CD14-positive monocyte (primary cell): ENCODE measurements at regions not wholly inside any gene's neighbourhood (a gene's known extent, or its start where the extent isn't known, plus 50 kb on each side); places are given as distances from the start of the nearest gene placed in this dataset.

Experiments
- DNase-seq, 3 donors: peaks; one replicate each; pipeline ENCODE4 v3.0.0-alpha.2; 2011 to 2022
- H2AFZ ChIP-seq: 2 replicates; pipeline ENCODE4 v1.6.0; 2012; ENCODE audit warnings: mild to moderate bottlenecking, low read depth, low read length, inconsistent platforms; ENCODE audit not compliant: insufficient read depth, poor library complexity, severe bottlenecking
- H3K27ac ChIP-seq, 2 donors: 1 replicate in 1 of 2; 2 replicates in 1 of 2; pipeline ENCODE4 v1.5.1; 2012 to 2013; ENCODE audit warnings: low read length in 2 of 2, control low read depth in 1 of 2, inconsistent platforms in 1 of 2, low read depth in 1 of 2, mild to moderate bottlenecking in 1 of 2
- H3K27me3 ChIP-seq, 2 donors: one replicate each; pipeline versions ENCODE4 v1.6.0 to v1.6.1; 2011 to 2013; ENCODE audit warnings: low read length in 2 of 2; ENCODE audit not compliant: control insufficient read depth in 2 of 2, insufficient read depth in 2 of 2
- H3K36me3 ChIP-seq, 2 donors: replicated peaks in 1 of 2; 1 replicate in 1 of 2; 2 replicates in 1 of 2; pipeline versions ENCODE4 v1.5.1 to v1.6.1; 2012 to 2013; ENCODE audit warnings: low read length in 2 of 2, control low read depth in 1 of 2, inconsistent platforms in 1 of 2, mild to moderate bottlenecking in 1 of 2; ENCODE audit not compliant: insufficient read depth in 2 of 2, control insufficient read depth in 1 of 2
- H3K4me1 ChIP-seq, 2 donors: 1 replicate in 1 of 2; 2 replicates in 1 of 2; pipeline versions ENCODE4 v1.5.1 to v1.6.1; 2012 to 2013; ENCODE audit warnings: low read length in 2 of 2, control low read depth in 1 of 2, inconsistent platforms in 1 of 2, mild to moderate bottlenecking in 1 of 2, moderate library complexity in 1 of 2; ENCODE audit not compliant: insufficient read depth in 2 of 2, control insufficient read depth in 1 of 2
- H3K4me2 ChIP-seq: replicated peaks from 2 replicates; pipeline ENCODE3; 2012; ENCODE audit warnings: low read length, moderate library complexity, mild to moderate bottlenecking; ENCODE audit not compliant: poor library complexity, severe bottlenecking; ENCODE audit errors: extremely low read depth
- H3K4me3 ChIP-seq, 3 experiments: fragments of 200-600 bp in 1 of 3; sonication (generic) in 1 of 3; replicated peaks in 1 of 3; 1 replicate in 2 of 3; 2 replicates in 1 of 3; pipeline ENCODE4 v1.5.1; 2011 to 2013; ENCODE audit warnings: low read length in 3 of 3, mild to moderate bottlenecking in 3 of 3, control low read depth in 2 of 3, low read depth in 2 of 3, inconsistent platforms in 1 of 3, moderate library complexity in 1 of 3
- H3K79me2 ChIP-seq: 2 replicates; pipeline ENCODE4 v1.6.0; 2012; ENCODE audit warnings: mild to moderate bottlenecking, control low read depth, inconsistent platforms, low read length, moderate library complexity; ENCODE audit not compliant: insufficient read depth
- H3K9ac ChIP-seq: 2 replicates; pipeline ENCODE4 v1.6.0; 2017; ENCODE audit warnings: low read length, mild to moderate bottlenecking; ENCODE audit not compliant: insufficient read depth, poor library complexity, severe bottlenecking
- H3K9me3 ChIP-seq, 2 donors: replicated peaks in 1 of 2; 1 replicate in 1 of 2; 2 replicates in 1 of 2; pipeline versions ENCODE4 v1.5.1 to v1.6.1; 2012 to 2013; ENCODE audit warnings: low read length in 2 of 2, control low read depth in 1 of 2; ENCODE audit not compliant: control insufficient read depth in 1 of 2, insufficient read depth in 1 of 2
- H4K20me1 ChIP-seq: 2 replicates; pipeline ENCODE4 v1.6.0; 2012; ENCODE audit warnings: mild to moderate bottlenecking, low read length, control low read depth, moderate library complexity; ENCODE audit not compliant: insufficient read depth
- H3K27ac Mint-ChIP-seq, 7 donors: one replicate each; pipeline ENCODE4 v1.8.0; 2020; ENCODE audit warnings: mild to moderate bottlenecking in 7 of 7, mixed read lengths in 7 of 7, moderate library complexity in 6 of 7, inconsistent platforms in 2 of 7
- H3K27me3 Mint-ChIP-seq, 3 donors: one replicate each; pipeline ENCODE4 v1.8.0; 2021 to 2022; ENCODE audit warnings: low read depth in 3 of 3, mild to moderate bottlenecking in 3 of 3, mixed read lengths in 3 of 3, moderate library complexity in 3 of 3, inconsistent platforms in 1 of 3
- H3K36me3 Mint-ChIP-seq, 2 donors: one replicate each; pipeline ENCODE4 v1.8.0; 2020; ENCODE audit warnings: mixed read lengths in 2 of 2, inconsistent platforms in 1 of 2, mild to moderate bottlenecking in 1 of 2
- H3K4me1 Mint-ChIP-seq: one replicate; pipeline ENCODE4 v1.8.0; 2020; ENCODE audit warnings: mild to moderate bottlenecking, mixed read lengths
- H3K4me3 Mint-ChIP-seq, 2 donors: one replicate each; pipeline ENCODE4 v1.8.0; 2020; ENCODE audit warnings: mild to moderate bottlenecking in 2 of 2, mixed read lengths in 2 of 2, moderate library complexity in 1 of 2
- H3K9me3 Mint-ChIP-seq, 7 donors: one replicate each; pipeline ENCODE4 v1.8.0; 2020 to 2022; ENCODE audit warnings: mixed read lengths in 7 of 7, mild to moderate bottlenecking in 6 of 7, moderate library complexity in 6 of 7, inconsistent platforms in 2 of 7
- CTCF ChIP-seq: fragments of 200-600 bp; IDR thresholded peaks from one replicate; pipeline ENCODE4 v1.8.0; 2022; ENCODE audit warnings: antibody characterized with exemption, mild to moderate bottlenecking
- WGBS: methylation state at CpG from one replicate; pipeline ENCODE4 v1.1.5; 2013; ENCODE audit warnings: missing lambda C conversion rate; ENCODE audit not compliant: insufficient coverage; 5-methylcytosine and 5-hydroxymethylcytosine counted together
- intact Hi-C, 2 donors: fragments of 100-400 bp; cut with micrococcal nuclease; formaldehyde crosslinking; loops; one replicate each; pipeline versions ENCODE4 v1.15.0 to v1.15.1; 2023

- H3K4me1 ChIP-seq, result no peaks in the 10 kb centered on the region
- H3K9ac ChIP-seq, result no peak overlapping the region
- H3K4me2 ChIP-seq, result no peak overlapping the region
- DNase-seq, result no peak
- H3K27me3 ChIP-seq, result no peaks in the 10 kb centered on the region
- no peak overlapping the region for H3K27ac Mint-ChIP-seq
- H4K20me1 ChIP-seq, result no peaks in the 10 kb centered on the region
- no peaks in the 10 kb centered on the region for H3K9me3 ChIP-seq
- no peaks in the 10 kb centered on the region for H3K36me3 Mint-ChIP-seq
- whole genome bisulfite sequencing, result 100% methylated on average over 1 of the region's 7 CpGs
- no peaks in the 10 kb centered on the region for H3K79me2 ChIP-seq
- no peak overlapping the region for H3K4me3 ChIP-seq
- H3K27me3 Mint-ChIP-seq, result no peaks in the 10 kb centered on the region
- intact Hi-C loops, result no loop called here
- H3K9me3 Mint-ChIP-seq, result peaks cover 0 to 5% (median 2%) of the 10 kb centered on the region in 7 donors
- no peak overlapping the region for H2AFZ ChIP-seq
- no peak for TF ChIP-seq CTCF
- H3K27ac ChIP-seq, result no peak overlapping the region
- H3K4me1 Mint-ChIP-seq, result no peaks in the 10 kb centered on the region
- H3K4me3 Mint-ChIP-seq, result no peak overlapping the region
- no peaks in the 10 kb centered on the region for H3K36me3 ChIP-seq
Measured at GRCh38 chr3:22587446-22587845, 615.7 kb upstream of the UBE2E2 start.

GRCh38 chr3:22593638-22594037 lies 609.5 kb upstream of the UBE2E2 start:
- no peak for TF ChIP-seq CTCF
- intact Hi-C loops, result no loop called here
- no peak overlapping the region for H3K4me3 Mint-ChIP-seq
- Histone ChIP-seq H3K4me3 (no peak overlapping the region), H3K4me1 (no peaks in the 10 kb centered on the region), H3K36me3 (no peaks in the 10 kb centered on the region), H3K27me3 (no peaks in the 10 kb centered on the region), H3K9ac (no peak overlapping the region), H3K9me3 (peaks cover 0 to 8% of the 10 kb centered on the region in 2 donors), H2AFZ (no peak overlapping the region), H3K27ac (no peak overlapping the region), H3K79me2 (no peaks in the 10 kb centered on the region), H3K4me2 (no peak overlapping the region), H4K20me1 (no peaks in the 10 kb centered on the region)
- DNase-seq, result no peak
- no peaks in the 10 kb centered on the region for H3K36me3 Mint-ChIP-seq
- H3K9me3 Mint-ChIP-seq, result peaks cover 2 to 12% (median 8%) of the 10 kb centered on the region in 7 donors
- peaks cover 0 to 2% (median 0%) of the 10 kb centered on the region in 3 donors for H3K27me3 Mint-ChIP-seq
- no peak overlapping the region for H3K27ac Mint-ChIP-seq
- WGBS, result no CpG with 5 or more reads among the region's 3 CpGs
- H3K4me1 Mint-ChIP-seq, result no peaks in the 10 kb centered on the region
